ENCODE measurements at regions not wholly inside any gene's neighbourhood (a gene's known extent, or its start where the extent isn't known, plus 50 kb on each side); places are given as distances from the start of the nearest gene placed in this dataset.

DNA sequence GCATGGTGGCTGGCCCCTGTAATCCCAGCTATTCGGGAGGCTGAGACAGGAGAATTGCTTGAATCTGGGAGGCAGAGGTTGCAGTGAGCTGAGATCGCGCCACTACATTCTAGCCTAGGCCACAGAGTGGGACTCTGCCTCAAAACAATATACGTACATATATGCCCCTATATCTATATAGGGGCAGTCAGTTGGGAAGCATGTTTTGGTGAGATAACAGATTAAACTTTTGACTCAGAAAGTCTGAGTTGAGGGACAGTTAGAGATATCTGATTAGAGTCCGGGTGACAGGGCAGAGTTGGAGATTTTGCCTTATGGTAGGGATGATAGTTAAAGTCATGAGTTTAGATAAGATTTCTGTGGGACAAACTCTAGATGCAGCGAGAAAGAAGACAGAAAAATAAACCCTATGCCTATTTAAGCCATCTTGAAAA, 71.8 kb upstream of the ALDH1A1 start:
- TF ChIP-seq, protein P1, sequence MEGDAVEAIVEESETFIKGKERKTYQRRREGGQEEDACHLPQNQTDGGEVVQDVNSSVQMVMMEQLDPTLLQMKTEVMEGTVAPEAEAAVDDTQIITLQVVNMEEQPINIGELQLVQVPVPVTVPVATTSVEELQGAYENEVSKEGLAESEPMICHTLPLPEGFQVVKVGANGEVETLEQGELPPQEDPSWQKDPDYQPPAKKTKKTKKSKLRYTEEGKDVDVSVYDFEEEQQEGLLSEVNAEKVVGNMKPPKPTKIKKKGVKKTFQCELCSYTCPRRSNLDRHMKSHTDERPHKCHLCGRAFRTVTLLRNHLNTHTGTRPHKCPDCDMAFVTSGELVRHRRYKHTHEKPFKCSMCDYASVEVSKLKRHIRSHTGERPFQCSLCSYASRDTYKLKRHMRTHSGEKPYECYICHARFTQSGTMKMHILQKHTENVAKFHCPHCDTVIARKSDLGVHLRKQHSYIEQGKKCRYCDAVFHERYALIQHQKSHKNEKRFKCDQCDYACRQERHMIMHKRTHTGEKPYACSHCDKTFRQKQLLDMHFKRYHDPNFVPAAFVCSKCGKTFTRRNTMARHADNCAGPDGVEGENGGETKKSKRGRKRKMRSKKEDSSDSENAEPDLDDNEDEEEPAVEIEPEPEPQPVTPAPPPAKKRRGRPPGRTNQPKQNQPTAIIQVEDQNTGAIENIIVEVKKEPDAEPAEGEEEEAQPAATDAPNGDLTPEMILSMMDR (IDR thresholded peaks at IDR 0.05): no peak

GRCh38 chr9:73023025-73023541, 70.2 kb upstream of the ALDH1A1 start:
- DNase-seq (no peak), ATAC-seq (peak; percentile 81)
- Histone ChIP-seq H3K9me3 (no peaks in the 10 kb centered on the region), H3K4me1 (no peaks in the 10 kb centered on the region), H3K36me3 (no peaks in the 10 kb centered on the region), H3K27me3 (no peaks in the 10 kb centered on the region), H3K27ac (no peak overlapping the region), H3K4me3 (no peak overlapping the region)
- TF ChIP-seq, protein P1 (IDR thresholded peaks at IDR 0.05): peak; percentile 90
- intact Hi-C loops (cut with DNase I): loop anchor here (5.0 to 10.0 kb wide), 2 partner anchors 76 to 148 kb away; no protein-coding TSS in a partner anchor

More for the DNA sequence above, 71.8 kb upstream of the ALDH1A1 start:
- H3K36me3 ChIP-seq: no peaks in the 10 kb centered on the region
- no peaks in the 10 kb centered on the region for H3K27me3 ChIP-seq
- intact Hi-C loops (cut with DNase I): loop anchor here (5.0 to 10.0 kb wide), 2 partner anchors 77 to 150 kb away; no protein-coding TSS in a partner anchor
- no peak for ATAC-seq
- H3K4me1 ChIP-seq: no peaks in the 10 kb centered on the region
- H3K9me3 ChIP-seq: no peaks in the 10 kb centered on the region
- no peak overlapping the region for H3K27ac ChIP-seq
- H3K4me3 ChIP-seq: no peak overlapping the region
- no peak for DNase-seq

- ATAC-seq (no peak), DNase-seq (no peak)
- Histone ChIP-seq H3K27me3 (no peaks in the 10 kb centered on the region), H3K9me3 (no peaks in the 10 kb centered on the region), H3K27ac (no peak overlapping the region), H3K4me3 (no peak overlapping the region), H3K36me3 (no peaks in the 10 kb centered on the region), H3K4me1 (no peaks in the 10 kb centered on the region)
- TF ChIP-seq, protein P1 (IDR thresholded peaks at IDR 0.05): no peak
- intact Hi-C loops (cut with DNase I): loop anchor here (5.0 to 10.0 kb wide), 2 partner anchors 75 to 148 kb away; no protein-coding TSS in a partner anchor
Measured at GRCh38 chr9:73022353-73022752, 69.5 kb upstream of the ALDH1A1 start.

- DNase-seq (no peak), ATAC-seq (no peak)
- Histone ChIP-seq H3K36me3 (no peaks in the 10 kb centered on the region), H3K4me3 (no peak overlapping the region), H3K27me3 (no peaks in the 10 kb centered on the region), H3K9me3 (no peaks in the 10 kb centered on the region), H3K4me1 (no peaks in the 10 kb centered on the region), H3K27ac (no peak overlapping the region)
- TF ChIP-seq, protein P1 (IDR thresholded peaks at IDR 0.05): no peak
- intact Hi-C loops (cut with DNase I): loop anchor here (5.0 to 10.0 kb wide), 2 partner anchors 74 to 146 kb away; no protein-coding TSS in a partner anchor
Measured at GRCh38 chr9:73020877-73021276, 68.0 kb upstream of the ALDH1A1 start.

GRCh38 chr9:73014011-73014410, 61.2 kb upstream of the ALDH1A1 start:
- Histone ChIP-seq H3K4me3 (no peak overlapping the region), H3K27me3 (no peaks in the 10 kb centered on the region), H3K27ac (no peak overlapping the region), H3K36me3 (no peaks in the 10 kb centered on the region), H3K4me1 (no peaks in the 10 kb centered on the region), H3K9me3 (no peaks in the 10 kb centered on the region)
- intact Hi-C loops (cut with DNase I): no loop called here
- DNase-seq: no peak
- TF ChIP-seq, protein P1 (IDR thresholded peaks at IDR 0.05): no peak
- ATAC-seq: no peak

Measured in upper lobe of right lung (tissue), 1 donor.